HepG2 (cell line): ENCODE measurements at regions not wholly inside any gene's neighbourhood (a gene's known extent, or its start where the extent isn't known, plus 50 kb on each side); places are given as distances from the start of the nearest gene placed in this dataset.

Experiments used
- CTCF ChIP-seq: sonication (generic); formaldehyde crosslinking; IDR thresholded peaks from 2 replicates; pipeline ENCODE4 v1.5.0; 2020; ENCODE audit warnings: mild to moderate bottlenecking, missing genetic modification reagents, moderate library complexity
- GLMP ChIP-seq: sonication (generic); formaldehyde crosslinking; IDR thresholded peaks from 2 replicates; pipeline ENCODE4 v1.9.0; 2021; ENCODE audit warnings: missing genetic modification reagents, mild to moderate bottlenecking, borderline replicate concordance
- PHF20 ChIP-seq: sonication (generic); formaldehyde crosslinking; IDR thresholded peaks from 2 replicates; pipeline ENCODE4 v1.5.0; 2020; ENCODE audit warnings: mild to moderate bottlenecking, missing genetic modification reagents
- PHF21A ChIP-seq: sonication (generic); formaldehyde crosslinking; IDR thresholded peaks from 2 replicates; pipeline ENCODE4 v1.5.0; 2020; ENCODE audit warnings: mild to moderate bottlenecking, missing genetic modification reagents
- PRMT3 ChIP-seq: sonication (generic); formaldehyde crosslinking; IDR thresholded peaks from 2 replicates; pipeline ENCODE4 v1.8.1; 2022; ENCODE audit warnings: low read depth, mild to moderate bottlenecking, moderate library complexity, missing genetic modification reagents, borderline replicate concordance
- REST ChIP-seq, 2 experiments: IDR thresholded peaks; 2 replicates each; pipeline ENCODE4 v1.6.1; 2011 to 2012; ENCODE audit warnings: low read length in 2 of 2, borderline replicate concordance in 1 of 2, low read depth in 1 of 2, mild to moderate bottlenecking in 1 of 2, moderate library complexity in 1 of 2
- SMAD3 ChIP-seq: sonication (generic); formaldehyde crosslinking; IDR thresholded peaks from 2 replicates; pipeline ENCODE4 v1.4.0; 2020; ENCODE audit warnings: missing genetic modification reagents
- TOE1 ChIP-seq: sonication (generic); formaldehyde crosslinking; IDR thresholded peaks from 2 replicates; pipeline ENCODE4 v1.4.0; 2020; ENCODE audit warnings: mild to moderate bottlenecking, missing genetic modification reagents
- ZNF496 ChIP-seq: sonication (generic); formaldehyde crosslinking; IDR thresholded peaks from 2 replicates; pipeline ENCODE4 v1.8.1; 2023; ENCODE audit warnings: mild to moderate bottlenecking, moderate library complexity, missing genetic modification reagents; ENCODE audit not compliant: insufficient replicate concordance
- ZSCAN25 ChIP-seq: sonication (generic); formaldehyde crosslinking; IDR thresholded peaks from 2 replicates; pipeline ENCODE4 v1.8.0; 2022; ENCODE audit warnings: mild to moderate bottlenecking, missing genetic modification reagents

GRCh38 chr4:111821342-111821741, 323.9 kb upstream of the FAM241A start:
- TF ChIP-seq REST (IDR thresholded peaks at IDR 0.05; ENCODE audit: borderline replicate concordance in 1 of 2, low read depth in 1 of 2, low read length in 2 of 2) (no peak), ZSCAN25 (CRISPR knock-in tag) (no peak), PHF21A (CRISPR knock-in tag) (no peak), TOE1 (CRISPR knock-in tag) (no peak), PHF20 (CRISPR knock-in tag) (no peak), SMAD3 (CRISPR knock-in tag) (no peak), CTCF (CRISPR knock-in tag) (no peak), GLMP (CRISPR knock-in tag) (no peak), PRMT3 (CRISPR knock-in tag) (no peak), ZNF496 (CRISPR knock-in tag) (no peak)
